Activated CD8-positive, alpha-beta T cell treated with anti-CD3 and anti-CD28 coated beads, Interleukin-2, amount 10 ng/mL, durations not matched to agents 7 days and 5 days (primary cell): ENCODE measurements at regions not wholly inside any gene's neighbourhood (a gene's known extent, or its start where the extent isn't known, plus 50 kb on each side); places are given as distances from the start of the nearest gene placed in this dataset.

Experiments
- ATAC-seq: fragments of 150-1000 bp; cut with Tn5 transposase; one replicate; pipeline ENCODE4 v1.10.0; 2021; ENCODE audit warnings: moderate library complexity
- CTCF ChIA-PET: fragments of 350-600 bp; sonication (Branson Sonifier 250); formaldehyde crosslinking; loops from one replicate; lab custom pipeline; 2021; ENCODE audit warnings: antibody characterized with exemption; lab: Charles Lee
- POLR2A ChIA-PET: fragments of 350-600 bp; sonication (Branson Sonifier 250); formaldehyde crosslinking; loops from one replicate; lab custom pipeline; 2021; ENCODE audit warnings: antibody characterized with exemption; lab: Charles Lee
- DNase-seq: peaks from one replicate; pipeline ENCODE4 v3.0.0-alpha.2; 2020
- H3K27ac Mint-ChIP-seq: one replicate; pipeline ENCODE4 v1.8.0; 2021; ENCODE audit warnings: mild to moderate bottlenecking, mixed read lengths
- H3K27me3 Mint-ChIP-seq: one replicate; pipeline ENCODE4 v1.8.0; 2021; ENCODE audit warnings: low read depth, mixed read lengths
- H3K36me3 Mint-ChIP-seq: one replicate; pipeline ENCODE4 v1.8.0; 2021; ENCODE audit warnings: low read depth, mixed read lengths
- H3K4me1 Mint-ChIP-seq: one replicate; pipeline ENCODE4 v1.8.0; 2021; ENCODE audit warnings: low read depth, mixed read lengths
- H3K4me3 Mint-ChIP-seq: one replicate; pipeline ENCODE4 v1.8.0; 2021; ENCODE audit warnings: mild to moderate bottlenecking, mixed read lengths
- H3K9me3 Mint-ChIP-seq: one replicate; pipeline ENCODE4 v1.8.0; 2022; ENCODE audit warnings: mixed read lengths; ENCODE audit not compliant: insufficient read depth

- no peaks in the 10 kb centered on the region for H3K36me3 Mint-ChIP-seq
- no peaks in the 10 kb centered on the region for H3K27me3 Mint-ChIP-seq
- no peaks in the 10 kb centered on the region for H3K9me3 Mint-ChIP-seq
- H3K4me3 Mint-ChIP-seq = no peak overlapping the region
- ChIA-PET POLR2A (no interaction called here), CTCF (no interaction called here)
- H3K27ac Mint-ChIP-seq = no peak overlapping the region
- ATAC-seq = no peak
- no peaks in the 10 kb centered on the region for H3K4me1 Mint-ChIP-seq
- no peak for DNase-seq
Measured at GRCh38 chr1:58365328-58365727, 181.2 kb downstream of the OMA1 start.

- H3K9me3 Mint-ChIP-seq = no peaks in the 10 kb centered on the region
- no peaks in the 10 kb centered on the region for H3K36me3 Mint-ChIP-seq
- CTCF ChIA-PET = interaction anchor here (1.4 to 2.2 kb wide), 2 partner anchors 19 to 28 kb away, joined by 3 to 5 read pairs; no protein-coding TSS in a partner anchor
- POLR2A ChIA-PET = no interaction called here
- DNase-seq = no peak
- H3K27me3 Mint-ChIP-seq = peaks cover 2% of the 10 kb centered on the region
- H3K4me3 Mint-ChIP-seq = no peak overlapping the region
- ATAC-seq = no peak
- no peaks in the 10 kb centered on the region for H3K4me1 Mint-ChIP-seq
- H3K27ac Mint-ChIP-seq = no peak overlapping the region
Measured at GRCh38 chr1:58363585-58363984, 182.9 kb downstream of the OMA1 start.

GRCh38 chr1:58361134-58361533 is 185.4 kb downstream of the OMA1 start:
- ATAC-seq (no peak), DNase-seq (no peak)
- Mint-ChIP-seq H3K36me3 (no peaks in the 10 kb centered on the region), H3K27me3 (peaks cover 2% of the 10 kb centered on the region), H3K4me1 (no peaks in the 10 kb centered on the region), H3K27ac (no peak overlapping the region), H3K9me3 (no peaks in the 10 kb centered on the region), H3K4me3 (no peak overlapping the region)
- POLR2A ChIA-PET = no interaction called here
- CTCF ChIA-PET = interaction anchor here (0.7 kb wide), 1 partner anchor 154 kb away, joined by 3 read pairs; no protein-coding TSS in a partner anchor

- Mint-ChIP-seq H3K27me3 (peaks cover 2% of the 10 kb centered on the region), H3K4me1 (no peaks in the 10 kb centered on the region), H3K27ac (no peak overlapping the region), H3K9me3 (no peaks in the 10 kb centered on the region), H3K36me3 (no peaks in the 10 kb centered on the region), H3K4me3 (no peak overlapping the region)
- no peak for DNase-seq
- ChIA-PET CTCF (no interaction called here), POLR2A (no interaction called here)
- ATAC-seq = no peak
Measured at GRCh38 chr1:58358346-58358745, 188.2 kb downstream of the OMA1 start.

- ChIA-PET CTCF (no interaction called here), POLR2A (no interaction called here)
- H3K36me3 Mint-ChIP-seq = no peaks in the 10 kb centered on the region
- DNase-seq (no peak), ATAC-seq (no peak)
- H3K27me3 Mint-ChIP-seq = peaks cover 2% of the 10 kb centered on the region
- no peak overlapping the region for H3K27ac Mint-ChIP-seq
- H3K4me3 Mint-ChIP-seq = no peak overlapping the region
- no peaks in the 10 kb centered on the region for H3K4me1 Mint-ChIP-seq
- H3K9me3 Mint-ChIP-seq = no peaks in the 10 kb centered on the region
Measured at GRCh38 chr1:58356402-58356801, 190.1 kb downstream of the OMA1 start.

- ATAC-seq (no peak), DNase-seq (no peak)
- CTCF ChIA-PET = no interaction called here
- no peak overlapping the region for H3K4me3 Mint-ChIP-seq
- no peak overlapping the region for H3K27ac Mint-ChIP-seq
- no peaks in the 10 kb centered on the region for H3K4me1 Mint-ChIP-seq
- H3K9me3 Mint-ChIP-seq = no peaks in the 10 kb centered on the region
- no peaks in the 10 kb centered on the region for H3K27me3 Mint-ChIP-seq
- H3K36me3 Mint-ChIP-seq = no peaks in the 10 kb centered on the region
- POLR2A ChIA-PET = no interaction called here
Measured at GRCh38 chr1:58353168-58353567, 193.4 kb downstream of the OMA1 start.

- H3K9me3 Mint-ChIP-seq = no peaks in the 10 kb centered on the region
- ATAC-seq (no peak), DNase-seq (no peak)
- no peaks in the 10 kb centered on the region for H3K36me3 Mint-ChIP-seq
- H3K4me1 Mint-ChIP-seq = no peaks in the 10 kb centered on the region
- POLR2A ChIA-PET = no interaction called here
- no peaks in the 10 kb centered on the region for H3K27me3 Mint-ChIP-seq
- no peak overlapping the region for H3K27ac Mint-ChIP-seq
- H3K4me3 Mint-ChIP-seq = no peak overlapping the region
- CTCF ChIA-PET = no interaction called here
Measured at GRCh38 chr1:58352476-58353092, 193.9 kb downstream of the OMA1 start.

GRCh38 chr1:58346036-58346355 is 200.5 kb downstream of the OMA1 start:
- peaks cover 3% of the 10 kb centered on the region for H3K27me3 Mint-ChIP-seq
- H3K4me1 Mint-ChIP-seq = no peaks in the 10 kb centered on the region
- no peak for ATAC-seq
- no peak overlapping the region for H3K4me3 Mint-ChIP-seq
- H3K9me3 Mint-ChIP-seq = no peaks in the 10 kb centered on the region
- POLR2A ChIA-PET = no interaction called here
- no peak for DNase-seq
- no peaks in the 10 kb centered on the region for H3K36me3 Mint-ChIP-seq
- H3K27ac Mint-ChIP-seq = no peak overlapping the region
- CTCF ChIA-PET = no interaction called here

GRCh38 chr1:58345215-58346035 is 201.1 kb downstream of the OMA1 start:
- Mint-ChIP-seq H3K9me3 (no peaks in the 10 kb centered on the region), H3K36me3 (no peaks in the 10 kb centered on the region), H3K27me3 (peaks cover 3% of the 10 kb centered on the region), H3K4me3 (no peak overlapping the region), H3K4me1 (no peaks in the 10 kb centered on the region), H3K27ac (no peak overlapping the region)
- ATAC-seq (no peak), DNase-seq (no peak)
- ChIA-PET POLR2A (no interaction called here), CTCF (no interaction called here)

- Mint-ChIP-seq H3K36me3 (no peaks in the 10 kb centered on the region), H3K27ac (no peak overlapping the region), H3K4me1 (no peaks in the 10 kb centered on the region), H3K4me3 (no peak overlapping the region), H3K9me3 (no peaks in the 10 kb centered on the region), H3K27me3 (peaks cover 6% of the 10 kb centered on the region)
- ChIA-PET CTCF (no interaction called here), POLR2A (no interaction called here)
- DNase-seq (no peak), ATAC-seq (no peak)
Measured at GRCh38 chr1:58340185-58340584, 206.3 kb downstream of the OMA1 start.

- Mint-ChIP-seq H3K27ac (no peak overlapping the region), H3K4me1 (no peaks in the 10 kb centered on the region), H3K36me3 (no peaks in the 10 kb centered on the region), H3K27me3 (peaks cover 5% of the 10 kb centered on the region), H3K4me3 (no peak overlapping the region), H3K9me3 (no peaks in the 10 kb centered on the region)
- CTCF ChIA-PET = no interaction called here
- POLR2A ChIA-PET = no interaction called here
- DNase-seq (no peak), ATAC-seq (no peak)
Measured at GRCh38 chr1:58338081-58338480, 208.4 kb downstream of the OMA1 start.

GRCh38 chr1:58333511-58333910 is 213.0 kb downstream of the OMA1 start:
- no peak for DNase-seq
- no peaks in the 10 kb centered on the region for H3K4me1 Mint-ChIP-seq
- no peaks in the 10 kb centered on the region for H3K9me3 Mint-ChIP-seq
- no peaks in the 10 kb centered on the region for H3K36me3 Mint-ChIP-seq
- H3K4me3 Mint-ChIP-seq = no peak overlapping the region
- no peak overlapping the region for H3K27ac Mint-ChIP-seq
- ChIA-PET CTCF (no interaction called here), POLR2A (no interaction called here)
- peaks cover 6% of the 10 kb centered on the region for H3K27me3 Mint-ChIP-seq
- no peak for ATAC-seq
